Left hindlimb (tissue), 1 donor: ENCODE measurements at regions not wholly inside any gene's neighbourhood (a gene's known extent, or its start where the extent isn't known, plus 50 kb on each side); places are given as distances from the start of the nearest gene placed in this dataset.
"Not testable (repeated sequence)": the region's sequence is repeated elsewhere in the genome, so short reads cannot be mapped to it uniquely, and the experiment has no call there.

Experiments used
- DNase-seq: peaks from one replicate; pipeline ENCODE4 v3.0.0-alpha.2; 2018

GRCh38 chr3:99294092-99294491 lies 344.3 kb upstream of the COL8A1 start:
- DNase-seq = not testable (repeated sequence)

GRCh38 chr3:99287876-99288275 lies 350.5 kb upstream of the COL8A1 start:
- DNase-seq = no peak

DNA sequence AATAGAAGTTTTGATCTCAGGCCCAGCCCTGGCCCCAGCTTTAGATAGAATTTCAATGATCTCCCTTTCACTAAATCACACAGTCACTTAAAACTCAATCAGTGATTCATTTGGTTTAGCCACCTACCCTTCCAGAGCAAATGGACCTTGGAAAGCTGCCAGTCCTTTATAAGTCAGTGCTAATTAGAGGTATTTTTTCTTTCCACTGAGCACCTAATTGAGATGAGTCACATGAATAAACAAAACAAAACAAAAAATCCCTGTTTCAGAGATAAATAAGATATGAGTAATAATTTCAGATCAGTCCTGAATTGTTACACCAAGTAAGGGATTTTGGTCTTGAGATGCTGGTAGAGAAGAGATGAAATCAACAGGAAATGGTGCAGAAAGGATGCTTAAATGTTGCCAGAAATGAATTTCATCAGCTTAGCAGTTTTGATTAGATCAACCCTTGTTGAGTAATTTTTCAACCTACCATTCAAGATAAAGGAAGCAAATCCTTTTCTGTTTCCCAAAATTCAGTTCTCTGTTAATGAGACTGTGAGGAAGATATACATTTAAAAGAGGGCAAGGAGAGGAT lies 352.0 kb upstream of the COL8A1 start:
- DNase-seq = no peak

- no peak for DNase-seq
These were observed 368.3 kb upstream of the DCBLD2 start for GRCh38 chr3:99269606-99270351.

GRCh38 chr3:99256788-99257187 lies 355.3 kb upstream of the DCBLD2 start:
- DNase-seq = no peak

DNA sequence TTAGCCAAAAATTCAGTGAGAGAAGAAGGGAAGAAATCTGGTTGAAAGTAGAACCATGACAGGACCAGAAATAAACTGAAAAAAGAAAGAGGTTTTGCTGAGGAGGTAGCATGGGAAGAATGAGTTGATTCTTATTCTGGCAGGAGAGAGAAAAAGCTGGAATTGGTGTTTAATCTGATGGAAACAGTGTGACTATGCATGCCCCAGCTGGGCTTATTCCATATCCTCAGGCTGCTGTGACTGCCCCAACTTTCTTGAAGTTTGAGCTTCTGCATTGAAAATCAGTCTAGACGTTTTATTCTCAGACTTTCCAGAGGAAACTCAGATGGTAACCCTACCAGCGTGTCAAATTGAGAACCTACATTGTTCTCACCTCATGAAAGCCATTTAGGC lies 352.5 kb upstream of the DCBLD2 start:
- no peak for DNase-seq

GRCh38 chr3:99250821-99251355 lies 349.4 kb upstream of the DCBLD2 start:
- no peak for DNase-seq

GRCh38 chr3:99250272-99250671 lies 348.8 kb upstream of the DCBLD2 start:
- no peak for DNase-seq

GRCh38 chr3:99249627-99250026 lies 348.1 kb upstream of the DCBLD2 start:
- DNase-seq = peak; percentile 41

- no peak for DNase-seq
These were observed 347.4 kb upstream of the DCBLD2 start for GRCh38 chr3:99248913-99249312.

- no peak for DNase-seq
These were observed 346.6 kb upstream of the DCBLD2 start for GRCh38 chr3:99248130-99248529.

DNA sequence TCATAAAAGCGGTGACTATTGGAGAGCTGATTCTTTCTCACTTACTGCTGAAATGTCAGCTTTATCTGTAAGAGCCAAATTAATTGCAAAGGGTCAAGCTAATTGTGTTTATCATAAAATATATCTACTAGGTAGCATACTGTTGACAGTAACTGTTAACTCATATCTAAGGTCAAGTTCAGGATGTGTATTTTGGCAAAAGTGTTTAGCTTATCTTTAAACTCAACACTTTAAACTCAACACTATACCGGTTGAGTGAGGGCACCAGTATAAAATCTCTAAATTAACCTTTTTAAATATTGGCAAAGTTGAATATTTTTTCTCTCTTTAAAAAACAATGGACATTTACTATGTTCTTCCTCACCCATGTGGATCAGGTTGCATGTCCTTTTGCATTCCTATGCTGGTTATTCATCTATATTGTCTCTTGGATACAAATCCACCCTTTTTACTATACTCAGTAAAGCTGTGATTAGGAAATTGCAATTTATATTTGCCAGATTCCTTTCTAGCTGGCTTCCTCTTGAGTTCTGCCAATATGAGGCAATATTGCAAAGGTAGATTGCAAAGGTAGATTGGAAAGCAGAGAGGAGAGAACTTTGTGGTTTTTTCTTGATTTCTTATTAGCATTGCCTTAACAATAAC lies 344.6 kb upstream of the DCBLD2 start:
- DNase-seq = no peak

DNA sequence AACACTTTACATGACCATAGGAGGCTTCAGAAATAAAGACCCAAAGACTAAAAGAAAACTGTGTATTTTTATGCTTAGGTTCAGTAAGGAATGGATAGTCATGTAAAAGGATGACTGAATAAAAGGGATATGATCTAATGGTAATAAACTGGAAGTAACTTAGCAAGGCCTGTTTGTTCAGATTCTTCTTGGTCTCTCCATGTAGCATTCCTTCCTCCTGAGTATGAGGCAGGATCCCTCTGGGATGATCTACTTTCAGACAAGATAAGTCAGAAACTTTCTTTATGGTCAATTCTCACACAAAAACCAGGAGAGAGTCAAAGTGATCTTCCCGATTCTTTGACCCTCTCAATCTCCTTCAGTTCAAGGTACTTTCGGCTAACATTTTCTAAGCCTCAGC lies 340.8 kb upstream of the DCBLD2 start:
- no peak for DNase-seq

DNA sequence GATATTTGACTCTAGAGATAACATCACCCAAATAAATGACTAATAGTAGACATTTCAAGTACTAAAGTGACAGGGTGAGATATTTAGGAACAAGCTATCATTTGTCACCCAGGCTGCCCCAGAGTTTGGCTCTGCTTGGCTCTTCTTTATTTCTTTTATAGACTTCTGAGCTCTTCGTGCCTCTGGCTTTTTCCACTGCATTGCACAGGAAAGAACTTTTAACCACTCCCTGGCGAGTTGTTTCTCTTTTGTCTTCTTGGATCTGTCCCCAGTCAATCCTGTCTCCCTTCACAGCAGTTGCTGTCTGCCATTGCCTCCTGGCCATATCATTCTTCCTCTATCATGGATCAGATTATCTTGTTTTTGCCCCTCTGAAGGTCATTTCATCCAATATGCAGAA lies 339.2 kb upstream of the DCBLD2 start:
- no peak for DNase-seq

DNA sequence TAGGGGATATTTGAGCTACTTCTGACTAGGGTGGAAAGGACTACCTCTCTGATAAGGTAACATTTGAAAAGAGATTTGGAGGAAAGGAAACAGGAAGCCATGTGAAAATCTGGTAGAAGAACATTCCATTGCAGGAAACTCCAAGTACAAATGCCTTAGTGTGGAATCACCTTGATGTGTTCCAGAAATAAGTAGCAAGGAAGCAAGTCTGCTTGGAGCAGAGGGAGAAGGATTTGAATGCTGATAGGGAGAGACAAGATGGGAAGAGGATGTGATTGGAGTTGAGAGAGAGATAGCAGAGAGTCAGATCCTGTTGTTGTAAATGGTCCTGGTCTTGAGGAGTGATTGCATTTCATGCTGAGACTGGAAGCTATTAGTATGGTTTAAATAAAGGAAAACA lies 335.1 kb upstream of the DCBLD2 start:
- no peak for DNase-seq

DNA sequence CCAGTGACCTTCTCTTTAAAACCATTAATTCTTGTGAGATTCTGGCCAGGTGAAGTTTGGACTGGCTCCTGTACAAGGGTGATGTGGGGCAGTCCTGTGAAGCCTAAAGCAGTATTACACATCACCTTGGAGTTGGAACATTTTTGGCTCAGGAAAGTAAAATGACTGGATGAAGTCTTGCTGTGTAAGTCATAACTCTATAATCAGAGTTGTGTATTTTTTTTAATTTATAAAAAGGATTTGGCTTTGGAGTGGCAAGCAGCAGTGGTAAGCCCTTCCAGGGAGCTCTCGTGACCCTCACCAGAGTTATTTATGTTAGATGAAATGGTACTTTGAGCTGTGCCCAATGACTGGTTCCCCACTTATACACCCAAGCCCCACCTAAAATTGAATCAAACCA lies 331.2 kb upstream of the DCBLD2 start:
- no peak for DNase-seq

DNA sequence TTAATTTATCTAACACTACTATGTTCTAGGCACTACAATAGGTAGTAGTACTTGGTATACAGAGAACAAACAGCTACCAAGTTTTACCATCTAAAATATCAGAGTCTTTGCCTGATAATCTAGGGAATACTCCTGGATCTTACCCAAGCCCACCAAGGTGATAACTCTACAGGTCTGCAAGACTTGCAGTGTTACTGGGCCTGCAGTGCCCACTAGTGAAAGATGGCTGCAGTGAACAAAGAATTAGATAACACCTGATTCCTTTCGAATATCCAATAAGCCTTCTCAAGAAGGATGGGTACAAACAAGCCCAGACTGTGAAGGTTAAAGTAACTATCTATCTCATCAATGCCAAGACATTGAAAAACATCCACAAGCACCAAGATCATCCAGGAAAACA lies 317.0 kb upstream of the DCBLD2 start:
- DNase-seq = no peak

DNA sequence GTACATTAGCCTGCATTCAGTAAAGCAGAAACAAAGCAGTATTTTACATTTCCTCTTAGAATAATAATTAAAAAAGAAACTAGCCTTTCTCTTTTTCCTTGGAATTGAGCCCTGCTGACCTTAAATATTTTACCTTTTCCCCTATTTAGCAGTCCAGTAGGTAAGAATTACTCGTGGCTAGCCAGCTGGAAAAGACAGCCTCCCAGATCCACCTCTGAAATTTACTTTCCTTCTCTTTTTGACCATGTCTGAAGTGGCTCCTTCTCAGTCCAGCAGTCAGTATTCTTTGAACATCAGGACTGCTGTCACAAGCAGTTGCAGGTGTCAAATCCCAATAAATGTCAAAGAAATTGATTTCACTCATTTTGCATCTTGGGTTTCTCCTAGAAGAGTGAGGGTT lies 311.5 kb upstream of the DCBLD2 start:
- DNase-seq = no peak

DNA sequence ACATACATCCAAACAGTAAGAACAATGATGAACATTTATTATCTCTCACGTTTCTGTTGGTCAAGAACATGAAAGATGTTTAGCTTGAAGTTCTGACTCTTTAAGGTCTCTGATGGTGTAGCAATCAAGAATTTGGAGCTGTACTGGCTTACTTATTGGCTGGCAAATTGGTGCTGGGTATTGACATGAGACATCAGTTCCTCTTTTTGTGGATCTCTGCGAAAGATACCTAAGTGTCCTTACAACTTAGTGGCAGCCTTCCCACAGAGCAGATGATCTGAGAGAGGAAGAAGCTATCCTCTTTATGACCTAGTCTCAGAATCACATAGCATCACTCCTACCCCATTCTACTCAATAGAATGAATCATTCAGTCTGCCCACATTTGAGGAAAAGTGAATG lies 309.8 kb upstream of the DCBLD2 start:
- no peak for DNase-seq

GRCh38 chr3:99199021-99199420 lies 297.5 kb upstream of the DCBLD2 start:
- no peak for DNase-seq

DNA sequence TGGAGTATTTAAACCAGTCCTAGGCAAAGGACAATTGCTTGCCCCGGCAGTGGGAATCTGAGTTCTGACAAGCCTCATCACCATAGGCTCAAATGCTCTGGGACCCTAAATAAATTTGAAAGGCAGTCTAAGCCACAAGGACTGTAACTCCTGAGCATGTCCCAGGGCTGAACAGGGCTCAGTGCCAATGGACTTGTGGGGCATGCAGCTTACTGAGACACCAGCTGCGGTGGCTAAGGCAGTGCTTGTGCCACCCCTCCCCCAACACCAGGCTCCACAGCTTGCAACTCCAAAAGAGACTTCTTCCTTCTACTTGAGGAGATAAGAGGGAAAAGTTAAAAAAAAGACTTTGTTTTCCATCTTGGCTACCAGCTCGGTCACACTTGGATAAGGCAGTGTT lies 289.7 kb upstream of the DCBLD2 start:
- no peak for DNase-seq

DNA sequence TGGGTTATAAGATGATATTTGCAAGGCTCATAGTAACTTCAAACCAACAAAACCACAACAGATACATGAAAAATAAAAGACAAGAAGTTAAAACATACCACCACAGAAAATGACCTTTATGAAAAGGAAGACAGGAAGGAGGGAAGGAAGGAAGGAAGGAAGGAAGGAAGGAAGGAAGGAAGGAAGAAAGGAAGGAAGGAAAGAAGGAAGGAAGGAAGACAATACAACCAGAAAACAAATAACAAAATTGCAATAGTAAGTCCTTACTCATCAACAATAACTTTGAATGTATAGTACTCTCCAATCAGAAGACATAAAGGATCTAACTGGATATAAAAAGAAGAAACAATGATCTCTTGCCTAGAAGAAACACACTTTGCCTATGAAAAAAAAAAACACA lies 287.4 kb upstream of the DCBLD2 start:
- no peak for DNase-seq

DNA sequence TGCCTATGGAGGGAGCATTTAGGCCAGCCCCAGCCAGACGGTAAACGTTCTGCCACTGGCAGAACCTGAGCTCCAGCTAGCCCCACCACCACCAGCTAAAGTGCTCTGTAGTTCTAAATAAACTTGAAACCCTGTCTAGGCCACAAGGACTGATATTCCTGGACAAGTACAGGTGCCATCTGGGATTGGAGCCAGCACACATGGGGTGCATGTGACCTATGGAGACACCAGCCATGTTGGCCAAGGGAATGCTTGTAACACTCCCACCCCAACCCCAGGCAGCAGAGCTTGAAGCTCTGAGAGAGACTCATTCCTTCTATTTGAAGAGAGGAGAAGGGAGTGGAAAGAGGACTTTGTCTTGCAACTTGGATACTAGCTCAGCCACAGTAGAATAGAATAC lies 284.5 kb upstream of the DCBLD2 start:
- no peak for DNase-seq
